BLaER1 treated with 17β-estradiol and CSF1 and Interleukin-3, amounts not matched to agents 10 nM and 100 nM (cell line): ENCODE measurements at regions not wholly inside any gene's neighbourhood (a gene's known extent, or its start where the extent isn't known, plus 50 kb on each side); places are given as distances from the start of the nearest gene placed in this dataset.

Experiments
- H3K27ac ChIP-seq, 11 experiments: shearing (Covaris generic); formaldehyde crosslinking; 2 replicates each; pipeline ENCODE4 v1.8.1; 2022
- H3K27me3 ChIP-seq, 11 experiments: shearing (Covaris generic); formaldehyde crosslinking; 2 replicates each; pipeline ENCODE4 v1.8.1; 2022
- H3K36me3 ChIP-seq, 11 experiments: shearing (Covaris generic); formaldehyde crosslinking; 2 replicates each; pipeline ENCODE4 v1.8.1; 2022
- H3K4me1 ChIP-seq, 10 experiments: shearing (Covaris generic); formaldehyde crosslinking; 2 replicates each; pipeline ENCODE4 v1.8.1; 2022
- H3K4me2 ChIP-seq, 11 experiments: shearing (Covaris generic); formaldehyde crosslinking; 2 replicates each; pipeline ENCODE4 v1.8.1; 2022
- H3K4me3 ChIP-seq, 10 experiments: shearing (Covaris generic); formaldehyde crosslinking; 2 replicates each; pipeline ENCODE4 v1.8.1; 2022
- H3K9ac ChIP-seq, 11 experiments: shearing (Covaris generic); formaldehyde crosslinking; 2 replicates each; pipeline ENCODE4 v1.8.1; 2022
- H3K9me3 ChIP-seq, 11 experiments: shearing (Covaris generic); formaldehyde crosslinking; replicated peaks in 1 of 11; 2 replicates each; pipeline ENCODE4 v1.8.1; 2022
- H4K20me1 ChIP-seq, 11 experiments: shearing (Covaris generic); formaldehyde crosslinking; 2 replicates each; pipeline ENCODE4 v1.8.1; 2022
- Cebpa-rat ChIP-seq, 11 experiments: shearing (Covaris generic); IDR thresholded peaks; 2 replicates each; pipeline ENCODE4 v1.8.1; 2022

- H3K4me3 ChIP-seq = no peak overlapping the region
- peaks cover 10 to 21% (median 14%) of the 10 kb centered on the region in 11 experiments; a peak in 21 of 22 replicates for H3K9me3 ChIP-seq
- H3K9ac ChIP-seq = no peak overlapping the region
- H3K4me2 ChIP-seq = no peak overlapping the region
- no peaks in the 10 kb centered on the region for H3K27me3 ChIP-seq
- no peak overlapping the region for H3K27ac ChIP-seq
- H4K20me1 ChIP-seq = no peaks in the 10 kb centered on the region
- H3K36me3 ChIP-seq = 0 out of 22 replicates have a peak, but pooled peaks cover 0 to 3% (median 0%) of the 10 kb centered on the region in 11 experiments
- TF ChIP-seq Cebpa-rat (IDR thresholded peaks at IDR 0.05) = no peak
- H3K4me1 ChIP-seq = no peaks in the 10 kb centered on the region
Measured at GRCh38 chr5:16013334-16014065, 166.1 kb downstream of the MARCHF11 start.

DNA sequence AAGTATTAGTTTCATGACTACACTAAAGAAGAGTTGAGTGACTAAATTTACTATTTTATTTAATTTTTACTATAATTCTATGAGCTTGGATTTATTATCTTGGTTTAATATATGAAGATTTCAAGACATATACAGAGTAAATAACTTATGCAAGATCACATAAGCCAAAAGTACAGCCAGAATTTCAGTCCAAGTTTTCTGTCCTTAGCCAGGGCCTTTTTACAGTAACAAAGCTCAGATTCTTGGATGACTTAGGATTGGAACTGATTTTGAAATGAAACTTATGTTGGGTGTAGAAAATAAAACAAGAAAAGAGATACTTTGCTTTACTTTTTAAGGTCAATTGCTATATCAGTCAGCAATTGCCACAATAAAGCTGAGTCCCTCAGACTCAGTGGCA is 170.3 kb downstream of the MARCHF11 start:
- Histone ChIP-seq H3K4me2 (no peak overlapping the region), H3K27ac (no peak overlapping the region), H3K4me1 (peaks cover 10 to 17% (median 15%) of the 10 kb centered on the region in 10 experiments; a peak in 19 of 20 replicates), H3K36me3 (0 out of 22 replicates have a peak, but pooled peaks cover 0 to 3% (median 0%) of the 10 kb centered on the region in 11 experiments), H4K20me1 (no peaks in the 10 kb centered on the region), H3K27me3 (no peaks in the 10 kb centered on the region), H3K4me3 (no peak overlapping the region), H3K9me3 (peaks cover 10 to 20% (median 13%) of the 10 kb centered on the region in 11 experiments; a peak in 21 of 22 replicates), H3K9ac (no peak overlapping the region)
- no peak for TF ChIP-seq Cebpa-rat (IDR thresholded peaks at IDR 0.05)

- Histone ChIP-seq H3K9ac (no peak overlapping the region), H3K9me3 (peaks cover 10 to 25% (median 15%) of the 10 kb centered on the region in 11 experiments; a peak in 21 of 22 replicates), H4K20me1 (no peaks in the 10 kb centered on the region), H3K36me3 (0 out of 22 replicates have a peak, but pooled peaks cover 0 to 3% (median 0%) of the 10 kb centered on the region in 11 experiments), H3K4me3 (no peak overlapping the region), H3K4me2 (no peak overlapping the region), H3K4me1 (peaks cover 10 to 17% (median 15%) of the 10 kb centered on the region in 10 experiments; a peak in 19 of 20 replicates), H3K27ac (no peak overlapping the region), H3K27me3 (no peaks in the 10 kb centered on the region)
- TF ChIP-seq Cebpa-rat (IDR thresholded peaks at IDR 0.05) = no peak
Measured at GRCh38 chr5:16007750-16008415, 171.7 kb downstream of the MARCHF11 start.

- Histone ChIP-seq H3K4me3 (no peak overlapping the region), H3K9me3 (peaks cover 9 to 31% (median 12%) of the 10 kb centered on the region in 11 experiments; a peak in 21 of 22 replicates), H4K20me1 (no peaks in the 10 kb centered on the region), H3K27me3 (no peaks in the 10 kb centered on the region), H3K4me2 (peak overlapping the region in 9 of 11 experiments; percentile 8 to 55 (median 48); a peak in 13 of 22 replicates), H3K9ac (no peak overlapping the region), H3K36me3 (0 out of 22 replicates have a peak, but pooled peaks cover 0 to 3% (median 0%) of the 10 kb centered on the region in 11 experiments), H3K27ac (no peak overlapping the region), H3K4me1 (peaks cover 10 to 17% (median 15%) of the 10 kb centered on the region in 10 experiments; a peak in 19 of 20 replicates)
- no peak for TF ChIP-seq Cebpa-rat (IDR thresholded peaks at IDR 0.05)
Measured at GRCh38 chr5:16005225-16005624, 174.4 kb downstream of the MARCHF11 start.

DNA sequence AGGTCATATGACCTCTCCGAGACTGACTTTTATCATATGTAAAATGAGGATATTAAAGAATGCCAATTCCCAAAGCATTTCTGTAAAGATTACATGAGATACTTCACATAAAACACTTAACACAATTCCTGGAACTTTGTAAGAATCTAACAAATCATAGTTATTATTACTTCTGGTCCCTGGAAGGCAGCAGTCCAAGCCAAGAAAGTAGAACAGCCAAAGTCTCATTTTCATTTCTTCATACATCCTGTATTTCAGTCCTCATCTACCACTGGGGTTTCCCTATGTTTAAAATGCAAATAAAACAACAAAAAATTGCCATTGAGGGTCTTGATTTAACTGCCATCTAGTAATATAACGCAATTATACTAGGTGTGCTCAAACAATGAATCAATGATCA is 179.5 kb downstream of the MARCHF11 start:
- Histone ChIP-seq H3K27me3 (no peaks in the 10 kb centered on the region), H3K4me2 (no peak overlapping the region), H3K4me3 (no peak overlapping the region), H4K20me1 (no peaks in the 10 kb centered on the region), H3K36me3 (no peaks in the 10 kb centered on the region), H3K4me1 (peaks cover 2 to 7% (median 5%) of the 10 kb centered on the region in 10 experiments; a peak in 16 of 20 replicates), H3K27ac (no peak overlapping the region), H3K9ac (no peak overlapping the region), H3K9me3 (peaks cover 0 to 20% (median 0%) of the 10 kb centered on the region in 11 experiments; a peak in 7 of 22 replicates)
- no peak for TF ChIP-seq Cebpa-rat (IDR thresholded peaks at IDR 0.05)

- H3K9ac ChIP-seq = no peak overlapping the region
- H3K27ac ChIP-seq = no peak overlapping the region
- H3K4me3 ChIP-seq = no peak overlapping the region
- no peak overlapping the region for H3K4me2 ChIP-seq
- TF ChIP-seq Cebpa-rat (IDR thresholded peaks at IDR 0.05) = no peak
- H3K9me3 ChIP-seq = peaks cover 15 to 24% (median 21%) of the 10 kb centered on the region in 11 experiments
- no peaks in the 10 kb centered on the region for H3K4me1 ChIP-seq
- H4K20me1 ChIP-seq = no peaks in the 10 kb centered on the region
- no peaks in the 10 kb centered on the region for H3K27me3 ChIP-seq
- H3K36me3 ChIP-seq = no peaks in the 10 kb centered on the region
Measured at GRCh38 chr5:15995341-15996052, 184.1 kb downstream of the MARCHF11 start.

- Histone ChIP-seq H3K4me3 (no peak overlapping the region), H3K4me2 (no peak overlapping the region), H3K36me3 (no peaks in the 10 kb centered on the region), H3K27ac (no peak overlapping the region), H4K20me1 (no peaks in the 10 kb centered on the region), H3K4me1 (no peaks in the 10 kb centered on the region), H3K9ac (no peak overlapping the region), H3K9me3 (peaks cover 17 to 28% (median 22%) of the 10 kb centered on the region in 11 experiments), H3K27me3 (no peaks in the 10 kb centered on the region)
- no peak for TF ChIP-seq Cebpa-rat (IDR thresholded peaks at IDR 0.05)
Measured at GRCh38 chr5:15993919-15994318, 185.7 kb downstream of the MARCHF11 start.

GRCh38 chr5:15993334-15993733 is 186.3 kb downstream of the MARCHF11 start:
- no peak overlapping the region for H3K4me2 ChIP-seq
- H4K20me1 ChIP-seq = no peaks in the 10 kb centered on the region
- no peak overlapping the region for H3K9ac ChIP-seq
- no peak overlapping the region for H3K4me3 ChIP-seq
- no peak for TF ChIP-seq Cebpa-rat (IDR thresholded peaks at IDR 0.05)
- no peaks in the 10 kb centered on the region for H3K36me3 ChIP-seq
- H3K27me3 ChIP-seq = no peaks in the 10 kb centered on the region
- no peak overlapping the region for H3K27ac ChIP-seq
- H3K9me3 ChIP-seq = peaks cover 17 to 28% (median 22%) of the 10 kb centered on the region in 11 experiments
- H3K4me1 ChIP-seq = no peaks in the 10 kb centered on the region

DNA sequence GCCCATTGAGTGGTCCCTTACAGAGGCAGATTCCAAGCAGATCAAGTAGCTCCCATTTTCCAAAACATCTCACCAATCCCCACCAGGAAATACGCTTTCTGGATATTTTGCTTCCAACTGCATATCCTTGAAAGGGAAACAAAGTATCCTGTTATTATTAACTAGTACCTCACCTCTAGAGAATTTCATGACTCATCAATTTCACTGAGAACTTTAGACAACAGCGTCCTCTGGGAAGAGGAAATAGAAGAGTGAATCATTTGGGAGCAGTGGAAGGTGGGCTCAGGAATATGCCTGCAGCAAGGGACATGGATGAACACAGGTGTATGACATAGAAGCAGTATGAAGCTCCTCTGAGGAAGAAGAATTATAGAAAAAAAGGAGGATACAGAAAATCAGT is 186.7 kb downstream of the MARCHF11 start:
- Histone ChIP-seq H3K4me1 (no peaks in the 10 kb centered on the region), H4K20me1 (no peaks in the 10 kb centered on the region), H3K9ac (no peak overlapping the region), H3K27me3 (no peaks in the 10 kb centered on the region), H3K27ac (no peak overlapping the region), H3K9me3 (peaks cover 17 to 28% (median 22%) of the 10 kb centered on the region in 11 experiments), H3K36me3 (no peaks in the 10 kb centered on the region), H3K4me3 (no peak overlapping the region), H3K4me2 (no peak overlapping the region)
- TF ChIP-seq Cebpa-rat (IDR thresholded peaks at IDR 0.05) = no peak
